GM23248 (cell line): ENCODE measurements at regions not wholly inside any gene's neighbourhood (a gene's known extent, or its start where the extent isn't known, plus 50 kb on each side); places are given as distances from the start of the nearest gene placed in this dataset.

ENCODE experiments used
- DNase-seq: peaks from one replicate; pipeline ENCODE4 v3.0.0-alpha.2; 2015
- H2AFZ ChIP-seq: fragments of 200-600 bp; sonication (generic); 2 replicates; pipeline ENCODE4 v1.6.1; 2016; ENCODE audit warnings: antibody characterized with exemption
- H3F3A ChIP-seq: fragments of 200-600 bp; sonication (generic); 2 replicates; pipeline ENCODE4 v1.6.1; 2016; ENCODE audit warnings: mild to moderate bottlenecking, antibody characterized with exemption, mixed run types; ENCODE audit not compliant: insufficient read depth
- H3K27ac ChIP-seq: fragments of 200-600 bp; sonication (generic); 2 replicates; pipeline ENCODE4 v1.5.1; 2016; ENCODE audit warnings: mild to moderate bottlenecking
- H3K27me3 ChIP-seq: fragments of 200-600 bp; sonication (generic); replicated peaks from 2 replicates; pipeline ENCODE4 v1.6.1; 2016; ENCODE audit warnings: mild to moderate bottlenecking; ENCODE audit not compliant: insufficient read depth
- H3K36me3 ChIP-seq: fragments of 200-600 bp; sonication (generic); 2 replicates; pipeline ENCODE4 v1.6.1; 2016; ENCODE audit warnings: low read depth, mild to moderate bottlenecking
- H3K4me1 ChIP-seq: fragments of 200-600 bp; sonication (generic); 2 replicates; pipeline ENCODE4 v1.6.1; 2016; ENCODE audit warnings: mild to moderate bottlenecking; ENCODE audit not compliant: insufficient read depth
- H3K4me2 ChIP-seq: fragments of 200-600 bp; sonication (generic); one replicate; pipeline ENCODE4 v1.6.1; 2016; ENCODE audit warnings: mild to moderate bottlenecking; ENCODE audit not compliant: unreplicated experiment
- H3K4me3 ChIP-seq: fragments of 200-600 bp; sonication (generic); 2 replicates; pipeline ENCODE4 v1.5.1; 2016; ENCODE audit warnings: mild to moderate bottlenecking
- H3K79me2 ChIP-seq: fragments of 200-600 bp; sonication (generic); 2 replicates; pipeline ENCODE4 v1.6.1; 2016; ENCODE audit warnings: mild to moderate bottlenecking; ENCODE audit not compliant: insufficient read depth
- H3K9ac ChIP-seq: fragments of 200-600 bp; sonication (generic); 2 replicates; pipeline ENCODE4 v1.6.1; 2016; ENCODE audit warnings: mild to moderate bottlenecking
- H3K9me2 ChIP-seq: fragments of 200-600 bp; sonication (generic); 2 replicates; pipeline ENCODE4 v1.6.1; 2016; ENCODE audit warnings: mixed run types, mild to moderate bottlenecking, moderate library complexity; ENCODE audit not compliant: insufficient read depth
- H3K9me3 ChIP-seq: fragments of 200-600 bp; sonication (generic); one replicate; pipeline ENCODE4 v1.6.1; 2017; ENCODE audit warnings: low read depth
- H4K20me1 ChIP-seq: fragments of 200-600 bp; sonication (generic); 2 replicates; pipeline ENCODE4 v1.6.0; 2016; ENCODE audit not compliant: insufficient read depth
- EZH2 ChIP-seq: fragments of 200-600 bp; sonication (generic); IDR thresholded peaks from 2 replicates; pipeline ENCODE4 v1.6.1; 2018; ENCODE audit warnings: antibody characterized with exemption, mild to moderate bottlenecking; ENCODE audit not compliant: insufficient read depth, poor library complexity, severe bottlenecking
- EZH2phosphoT487 ChIP-seq: fragments of 200-600 bp; sonication (generic); IDR thresholded peaks from 2 replicates; pipeline ENCODE4 v1.6.1; 2018; ENCODE audit warnings: antibody characterized with exemption, moderate library complexity, mild to moderate bottlenecking, low read depth; ENCODE audit not compliant: insufficient read depth
- WGBS, 2 experiments: methylation state at CpG; one replicate each; pipeline ENCODE4 v1.1.6; 2015 to 2017; ENCODE audit warnings: low lambda C conversion rate in 2 of 2, low coverage in 1 of 2; ENCODE audit errors: missing lambda C conversion rate in 2 of 2; 5-methylcytosine and 5-hydroxymethylcytosine counted together
- in situ Hi-C: fragments of 300-500 bp; cut with MboI; formaldehyde crosslinking; loops from 2 replicates; pipeline ENCODE4 v1.15.0; 2020

- Histone ChIP-seq H2AFZ (no peak overlapping the region), H3K79me2 (no peaks in the 10 kb centered on the region), H3F3A (peaks cover 29% of the 10 kb centered on the region), H3K9me2 (no peaks in the 10 kb centered on the region), H3K9ac (no peak overlapping the region), H3K9me3 (no peaks in the 10 kb centered on the region), H3K36me3 (no peaks in the 10 kb centered on the region), H3K4me1 (peaks cover 22% of the 10 kb centered on the region), H3K4me2 (no peak overlapping the region), H3K4me3 (no peak overlapping the region), H3K27ac (no peak overlapping the region), H3K27me3 (no peaks in the 10 kb centered on the region), H4K20me1 (no peaks in the 10 kb centered on the region)
- 65% methylated on average over 3 of the region's 3 CpGs for WGBS, 2 experiments
- no peak for DNase-seq
- TF ChIP-seq EZH2 (no peak), EZH2phosphoT487 (no peak)
- in situ Hi-C loops = no loop called here
Measured at GRCh38 chr10:62899311-62899710, 83.1 kb upstream of the EGR2 start.

GRCh38 chr10:62895063-62895462 is 78.9 kb upstream of the EGR2 start:
- H3K4me1 ChIP-seq = peaks cover 14% of the 10 kb centered on the region
- in situ Hi-C loops = no loop called here
- peak; percentile 82 for DNase-seq
- H3K9me2 ChIP-seq = 0 out of 2 replicates have a peak, but pooled peaks cover 3% of the 10 kb centered on the region
- WGBS, 2 experiments = 33 to 35% methylated on average over 4 of the region's 4 CpGs
- peaks cover 19% of the 10 kb centered on the region for H3F3A ChIP-seq
- no peaks in the 10 kb centered on the region for H3K9me3 ChIP-seq
- 0 out of 2 replicates have a peak, but pooled peaks cover 6% of the 10 kb centered on the region for H3K27me3 ChIP-seq
- no peaks in the 10 kb centered on the region for H3K36me3 ChIP-seq
- H4K20me1 ChIP-seq = no peaks in the 10 kb centered on the region
- H3K27ac ChIP-seq = peak overlapping the region; percentile 58
- H2AFZ ChIP-seq = no peak overlapping the region
- no peak overlapping the region for H3K4me3 ChIP-seq
- no peak for TF ChIP-seq EZH2
- no peak for TF ChIP-seq EZH2phosphoT487
- H3K9ac ChIP-seq = no peak overlapping the region
- H3K4me2 ChIP-seq = no peak overlapping the region
- no peaks in the 10 kb centered on the region for H3K79me2 ChIP-seq

- Histone ChIP-seq H2AFZ (no peak overlapping the region), H3K9me3 (no peaks in the 10 kb centered on the region), H3K27ac (no peak overlapping the region; the same call in 1 of the 2 replicates), H4K20me1 (no peaks in the 10 kb centered on the region), H3K9ac (no peak overlapping the region), H3K4me1 (peaks cover 14% of the 10 kb centered on the region), H3K4me3 (no peak overlapping the region), H3K36me3 (no peaks in the 10 kb centered on the region), H3K4me2 (no peak overlapping the region), H3K27me3 (0 out of 2 replicates have a peak, but pooled peaks cover 6% of the 10 kb centered on the region), H3F3A (peaks cover 16% of the 10 kb centered on the region), H3K79me2 (no peaks in the 10 kb centered on the region), H3K9me2 (0 out of 2 replicates have a peak, but pooled peaks cover 3% of the 10 kb centered on the region)
- no peak for DNase-seq
- WGBS, 2 experiments = 80 to 87% methylated on average over 3 of the region's 3 CpGs
- in situ Hi-C loops = no loop called here
- no peak for TF ChIP-seq EZH2phosphoT487
- TF ChIP-seq EZH2 = no peak
Measured at GRCh38 chr10:62894156-62894555, 78.0 kb upstream of the EGR2 start.

- Histone ChIP-seq H3K27me3 (0 out of 2 replicates have a peak, but pooled peaks cover 6% of the 10 kb centered on the region), H2AFZ (no peak overlapping the region), H3K4me2 (no peak overlapping the region), H3K9me3 (no peaks in the 10 kb centered on the region), H3K79me2 (no peaks in the 10 kb centered on the region), H3K4me1 (peaks cover 14% of the 10 kb centered on the region), H3K36me3 (no peaks in the 10 kb centered on the region), H3K9ac (no peak overlapping the region), H3F3A (peaks cover 16% of the 10 kb centered on the region), H3K9me2 (0 out of 2 replicates have a peak, but pooled peaks cover 3% of the 10 kb centered on the region), H3K27ac (no peak overlapping the region), H4K20me1 (no peaks in the 10 kb centered on the region), H3K4me3 (no peak overlapping the region)
- 94 to 100% methylated on average over 1 of the region's 1 CpG for WGBS, 2 experiments
- in situ Hi-C loops = no loop called here
- TF ChIP-seq EZH2 = no peak
- TF ChIP-seq EZH2phosphoT487 = no peak
- DNase-seq = no peak
Measured at GRCh38 chr10:62893036-62893435, 76.9 kb upstream of the EGR2 start.
